GM06990 (cell line): ENCODE measurements at regions not wholly inside any gene's neighbourhood (a gene's known extent, or its start where the extent isn't known, plus 50 kb on each side); places are given as distances from the start of the nearest gene placed in this dataset.

Source experiments
- DNase-seq: peaks from one replicate; pipeline ENCODE4 v3.0.0-alpha.2; 2011; ENCODE audit not compliant: insufficient read length; ENCODE audit errors: extremely low read depth
- H3K27me3 ChIP-seq: replicated peaks from 2 replicates; pipeline ENCODE4 v1.6.0; 2011; ENCODE audit warnings: low read length; ENCODE audit not compliant: control insufficient read depth, insufficient read depth
- H3K36me3 ChIP-seq: 2 replicates; pipeline ENCODE4 v1.5.1; 2011; ENCODE audit warnings: low read length; ENCODE audit not compliant: control insufficient read depth, insufficient read depth
- H3K4me3 ChIP-seq: replicated peaks from 2 replicates; pipeline ENCODE4 v1.5.1; 2011; ENCODE audit warnings: low read depth, mild to moderate bottlenecking, control low read depth, low read length
- TF ChIP-seq, protein P1 (sequence below): IDR thresholded peaks from 2 replicates; pipeline ENCODE4 v1.5.1; 2011; ENCODE audit warnings: low read length, control low read depth, mild to moderate bottlenecking, inconsistent platforms; ENCODE audit not compliant: insufficient read depth, poor library complexity, severe bottlenecking

DNA sequence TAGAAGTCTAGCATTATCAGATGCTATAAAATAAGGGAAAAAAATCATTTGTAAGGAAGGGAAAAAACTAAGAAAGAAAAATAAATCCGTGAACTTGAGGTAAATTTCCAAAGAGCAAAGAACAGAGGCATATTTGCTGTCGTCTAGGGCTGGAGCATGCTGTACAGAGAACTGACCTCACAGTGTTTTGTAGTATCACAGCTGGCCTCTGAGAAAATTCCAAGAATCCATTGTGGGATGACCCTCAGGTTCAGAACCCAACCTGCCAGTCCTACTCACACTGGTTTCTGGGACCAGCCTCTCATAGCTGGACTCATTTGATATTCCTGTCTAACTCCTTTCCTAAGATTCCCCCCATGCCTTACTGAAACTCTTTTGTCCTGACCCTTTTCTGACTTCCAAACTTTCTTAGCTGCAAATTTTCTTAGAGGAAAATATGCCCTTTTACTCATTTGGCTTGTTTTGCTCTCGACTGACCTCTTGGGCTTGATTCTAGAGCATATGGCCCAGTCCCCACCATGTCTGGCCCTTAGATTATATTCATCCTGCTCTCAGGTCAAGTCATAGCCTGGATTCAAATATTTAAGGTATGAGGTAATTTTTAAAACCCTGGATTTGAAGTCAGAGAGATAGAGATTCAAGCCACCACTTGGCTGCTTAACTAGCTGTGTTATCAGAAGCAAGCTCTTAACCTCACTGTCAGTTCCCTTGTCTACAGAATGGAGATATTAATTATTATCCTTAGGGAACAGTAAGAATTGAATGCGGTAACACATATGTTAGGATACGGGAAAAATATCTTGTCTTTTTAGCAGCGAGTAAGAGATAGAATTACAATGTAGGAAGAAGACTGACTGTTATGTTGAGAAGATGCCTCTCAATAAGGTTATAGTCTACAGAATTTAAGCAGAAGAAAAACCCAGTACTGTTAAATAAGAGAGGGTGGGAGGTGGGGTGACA lies 89.7 kb upstream of the KCNA4 start:
- TF ChIP-seq, protein P1, sequence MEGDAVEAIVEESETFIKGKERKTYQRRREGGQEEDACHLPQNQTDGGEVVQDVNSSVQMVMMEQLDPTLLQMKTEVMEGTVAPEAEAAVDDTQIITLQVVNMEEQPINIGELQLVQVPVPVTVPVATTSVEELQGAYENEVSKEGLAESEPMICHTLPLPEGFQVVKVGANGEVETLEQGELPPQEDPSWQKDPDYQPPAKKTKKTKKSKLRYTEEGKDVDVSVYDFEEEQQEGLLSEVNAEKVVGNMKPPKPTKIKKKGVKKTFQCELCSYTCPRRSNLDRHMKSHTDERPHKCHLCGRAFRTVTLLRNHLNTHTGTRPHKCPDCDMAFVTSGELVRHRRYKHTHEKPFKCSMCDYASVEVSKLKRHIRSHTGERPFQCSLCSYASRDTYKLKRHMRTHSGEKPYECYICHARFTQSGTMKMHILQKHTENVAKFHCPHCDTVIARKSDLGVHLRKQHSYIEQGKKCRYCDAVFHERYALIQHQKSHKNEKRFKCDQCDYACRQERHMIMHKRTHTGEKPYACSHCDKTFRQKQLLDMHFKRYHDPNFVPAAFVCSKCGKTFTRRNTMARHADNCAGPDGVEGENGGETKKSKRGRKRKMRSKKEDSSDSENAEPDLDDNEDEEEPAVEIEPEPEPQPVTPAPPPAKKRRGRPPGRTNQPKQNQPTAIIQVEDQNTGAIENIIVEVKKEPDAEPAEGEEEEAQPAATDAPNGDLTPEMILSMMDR = no peak
- Histone ChIP-seq H3K27me3 (no peaks in the 10 kb centered on the region), H3K36me3 (no peaks in the 10 kb centered on the region), H3K4me3 (no peak overlapping the region)
- no peak for DNase-seq

DNA sequence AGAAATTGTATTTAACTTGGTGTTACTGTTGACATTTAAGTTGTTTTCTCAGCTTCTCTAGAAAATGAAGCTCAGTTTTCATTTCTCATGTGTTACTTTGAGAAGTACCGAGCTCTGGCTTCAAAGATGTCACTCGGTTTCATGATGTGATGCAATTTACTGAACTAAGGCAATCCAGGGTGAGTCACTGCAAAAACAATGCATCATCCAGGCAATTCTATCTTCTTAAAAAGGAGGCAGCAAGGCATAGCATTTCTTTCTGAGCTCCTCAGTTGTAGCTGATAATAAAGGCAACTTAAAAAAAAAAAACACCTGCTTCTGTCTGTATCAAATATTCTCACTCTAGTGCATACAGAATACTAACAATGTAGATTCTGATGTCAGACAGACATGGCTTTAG lies 91.1 kb upstream of the KCNA4 start:
- Histone ChIP-seq H3K4me3 (no peak overlapping the region), H3K27me3 (no peaks in the 10 kb centered on the region)
- DNase-seq = no peak

DNA sequence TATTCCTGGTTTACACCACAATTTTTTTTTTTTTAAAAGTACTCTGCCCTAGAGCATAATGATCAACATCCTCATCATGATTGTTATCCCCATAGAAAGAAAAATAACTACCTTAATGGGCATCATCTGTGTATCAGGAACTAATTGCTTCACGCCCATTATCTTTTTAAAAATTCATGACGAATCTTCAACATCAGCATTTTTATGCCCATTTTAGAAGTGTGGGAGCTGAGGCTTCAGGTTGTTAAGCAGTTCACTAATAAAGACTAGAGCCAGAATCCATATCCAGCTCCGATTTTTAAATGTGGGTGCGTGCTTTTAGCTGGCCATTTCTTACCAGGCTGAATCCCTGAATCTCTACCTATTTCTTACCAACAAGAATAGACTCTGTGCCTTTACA lies 92.9 kb upstream of the KCNA4 start:
- no peak for DNase-seq
- no peaks in the 10 kb centered on the region; the same call in 1 of the 2 replicates for H3K27me3 ChIP-seq
- H3K4me3 ChIP-seq = no peak overlapping the region
- TF ChIP-seq, protein P1 = no peak
- no peaks in the 10 kb centered on the region for H3K36me3 ChIP-seq

More for the DNA sequence above, 91.1 kb upstream of the KCNA4 start:
- H3K36me3 ChIP-seq = no peaks in the 10 kb centered on the region
- TF ChIP-seq, protein P1 = no peak

- TF ChIP-seq, protein P1 = no peak
- DNase-seq = no peak
- Histone ChIP-seq H3K27me3 (no peaks in the 10 kb centered on the region; the same call in 1 of the 2 replicates), H3K4me3 (no peak overlapping the region), H3K36me3 (no peaks in the 10 kb centered on the region)
Observed at GRCh38 chr11:30110691-30111090, 93.9 kb upstream of the KCNA4 start.

DNA sequence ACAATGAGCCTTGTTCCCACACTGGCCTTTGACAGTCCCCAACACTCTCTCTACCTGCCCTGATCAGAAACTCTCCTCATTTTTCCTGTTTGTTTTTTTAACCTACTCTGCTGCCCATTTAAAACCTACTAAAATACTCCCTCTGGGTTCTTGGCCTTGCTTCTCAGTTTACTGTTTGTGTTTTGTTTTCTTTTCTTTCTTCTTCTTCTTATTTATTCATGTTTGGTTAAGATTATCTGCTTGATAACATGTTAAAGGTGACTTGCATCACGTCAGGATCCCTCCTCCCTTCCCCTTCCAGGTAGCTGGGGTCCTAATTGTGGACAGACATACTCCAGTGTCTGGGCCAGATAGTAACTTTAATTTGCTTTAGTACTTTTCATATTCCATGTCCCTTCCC lies 95.0 kb upstream of the KCNA4 start:
- TF ChIP-seq, protein P1 = no peak
- Histone ChIP-seq H3K27me3 (no peaks in the 10 kb centered on the region; the same call in 1 of the 2 replicates), H3K4me3 (no peak overlapping the region), H3K36me3 (no peaks in the 10 kb centered on the region)
- no peak for DNase-seq
